ENCODE measurements at regions not wholly inside any gene's neighbourhood (a gene's known extent, or its start where the extent isn't known, plus 50 kb on each side); places are given as distances from the start of the nearest gene placed in this dataset.

DNA sequence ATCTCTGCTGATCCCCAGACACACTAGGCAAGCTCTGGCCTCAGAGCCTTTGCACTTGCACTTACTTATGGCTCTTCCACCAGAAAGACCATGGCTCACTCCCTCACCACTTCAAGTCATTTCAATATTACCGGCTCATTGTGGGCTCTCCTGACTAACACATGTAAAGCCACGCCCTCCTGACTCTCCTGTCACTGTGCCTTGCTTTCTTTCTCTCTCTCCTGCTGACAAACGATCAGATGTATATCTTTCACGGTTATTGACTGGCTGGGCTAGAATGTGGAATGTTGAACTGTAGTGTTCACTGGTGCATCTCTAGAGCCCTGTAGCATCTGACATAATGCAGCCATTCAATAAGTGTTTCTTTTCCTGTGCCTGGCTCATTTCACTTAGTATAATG is 425.1 kb downstream of the RAB28 start:
- no peak for DNase-seq (ENCODE audit: low read depth, low spot score)

DNA sequence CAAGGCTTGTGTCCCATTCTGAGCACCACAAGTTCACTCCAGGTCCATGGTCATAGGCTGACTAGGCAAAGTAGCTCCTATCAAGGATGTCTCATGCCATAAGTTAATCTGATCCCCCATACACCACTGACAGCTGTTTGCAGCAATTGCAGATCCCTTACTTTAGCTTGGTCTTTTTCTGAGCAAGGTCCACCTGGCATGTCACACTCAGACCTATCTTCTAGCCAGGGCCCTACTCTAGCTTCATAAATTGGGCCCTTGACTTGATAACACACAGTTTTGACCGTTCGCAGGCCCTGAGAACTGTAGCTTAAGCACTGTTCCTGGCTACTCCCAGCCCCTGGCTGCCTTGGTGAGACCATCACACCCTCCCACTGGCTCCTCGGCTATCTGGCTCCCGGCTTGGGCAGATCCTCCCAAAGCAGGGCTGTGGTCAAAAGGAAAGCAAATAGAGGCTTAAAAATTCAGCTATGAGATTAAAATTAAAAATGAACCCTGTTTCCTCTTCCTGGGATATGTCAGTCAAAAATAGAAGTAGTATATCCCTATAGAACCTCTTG is 427.4 kb downstream of the RAB28 start:
- DNase-seq (ENCODE audit: low read depth, low spot score): no peak

DNA sequence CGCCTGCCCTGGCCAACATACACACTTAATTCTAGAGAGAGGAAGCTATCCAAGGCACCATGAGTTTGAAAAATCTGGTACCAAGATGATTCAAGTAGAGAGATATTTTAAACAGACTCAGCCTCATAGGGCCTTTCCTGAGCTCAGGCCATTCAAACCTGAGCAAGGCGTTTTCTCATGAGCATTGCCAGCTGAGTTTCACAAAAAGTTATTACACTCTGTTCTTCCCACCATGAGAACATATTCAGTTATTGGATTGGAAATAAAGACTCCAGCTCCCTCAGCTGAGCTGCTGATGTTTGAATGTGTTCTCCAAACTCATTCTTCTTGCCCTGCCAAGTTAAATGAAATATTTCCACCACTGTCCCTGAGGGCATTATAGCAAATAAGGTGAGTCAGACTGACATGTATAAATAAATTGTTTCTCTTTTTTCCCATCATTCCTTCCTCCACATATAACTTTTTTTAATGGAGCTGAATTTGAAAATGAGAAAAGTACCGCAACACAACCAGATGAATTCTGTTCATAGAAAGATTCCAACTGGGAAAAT is 429.6 kb downstream of the RAB28 start:
- DNase-seq (ENCODE audit: low read depth, low spot score): no peak

DNA sequence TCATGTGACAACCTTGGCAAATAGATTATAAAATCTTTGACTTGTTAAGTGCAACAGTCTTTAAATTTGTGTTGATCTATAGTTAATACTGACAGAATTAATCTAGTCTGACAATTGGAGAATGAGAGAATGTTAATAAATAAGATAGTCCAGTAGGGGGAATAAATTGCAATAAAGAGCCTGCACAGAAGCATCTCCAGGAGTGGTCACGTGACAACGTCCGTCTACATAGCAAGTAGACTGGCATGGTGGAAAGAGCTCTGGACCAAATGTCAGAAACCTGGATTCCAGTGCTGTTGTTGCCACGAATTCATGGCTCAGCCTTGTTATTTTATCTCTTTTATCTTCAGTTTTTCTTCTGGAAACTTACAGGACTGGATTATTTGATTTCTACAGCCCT is 436.5 kb downstream of the RAB28 start:
- no peak for DNase-seq (ENCODE audit: low read depth, low spot score)

DNA sequence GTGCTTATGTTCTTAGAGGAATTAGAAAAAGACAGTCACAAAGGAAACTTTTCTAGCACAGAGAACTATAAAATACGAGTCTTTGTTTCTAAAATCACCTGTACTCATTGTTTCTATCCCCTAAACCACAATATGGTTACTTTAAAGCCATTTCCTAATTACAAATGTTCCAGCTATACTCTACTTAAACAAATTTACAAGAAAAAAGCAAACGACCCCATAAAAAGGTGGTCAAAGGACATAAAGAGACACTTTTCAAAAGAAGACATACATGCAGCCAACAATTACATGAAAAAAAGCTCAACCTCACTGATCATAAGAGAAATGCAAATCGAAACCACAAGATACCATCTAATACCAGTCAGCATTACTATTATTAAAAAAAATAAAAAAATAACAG is 447.3 kb downstream of the RAB28 start:
- DNase-seq (ENCODE audit: low read depth, low spot score): no peak

DNA sequence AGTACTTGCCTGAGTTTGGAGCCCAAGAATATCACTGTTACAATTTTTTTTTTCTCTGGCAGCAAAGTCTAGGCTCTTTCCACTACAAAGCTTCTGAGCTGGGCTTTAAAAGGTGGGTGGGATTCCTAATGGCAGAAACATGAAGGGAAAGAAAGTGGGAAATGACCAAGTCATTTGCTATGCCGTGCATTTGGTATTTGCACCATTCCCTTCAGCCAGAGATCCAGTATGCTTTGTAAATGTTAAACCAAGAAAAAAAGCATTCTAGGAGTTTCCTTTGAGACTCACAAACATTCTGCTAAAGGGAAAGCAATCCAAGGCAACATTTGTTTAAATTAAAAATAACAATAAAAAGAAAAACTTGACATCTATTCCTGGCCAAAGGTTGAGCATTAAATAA is 451.2 kb downstream of the RAB28 start:
- DNase-seq (ENCODE audit: low read depth, low spot score): no peak

DNA sequence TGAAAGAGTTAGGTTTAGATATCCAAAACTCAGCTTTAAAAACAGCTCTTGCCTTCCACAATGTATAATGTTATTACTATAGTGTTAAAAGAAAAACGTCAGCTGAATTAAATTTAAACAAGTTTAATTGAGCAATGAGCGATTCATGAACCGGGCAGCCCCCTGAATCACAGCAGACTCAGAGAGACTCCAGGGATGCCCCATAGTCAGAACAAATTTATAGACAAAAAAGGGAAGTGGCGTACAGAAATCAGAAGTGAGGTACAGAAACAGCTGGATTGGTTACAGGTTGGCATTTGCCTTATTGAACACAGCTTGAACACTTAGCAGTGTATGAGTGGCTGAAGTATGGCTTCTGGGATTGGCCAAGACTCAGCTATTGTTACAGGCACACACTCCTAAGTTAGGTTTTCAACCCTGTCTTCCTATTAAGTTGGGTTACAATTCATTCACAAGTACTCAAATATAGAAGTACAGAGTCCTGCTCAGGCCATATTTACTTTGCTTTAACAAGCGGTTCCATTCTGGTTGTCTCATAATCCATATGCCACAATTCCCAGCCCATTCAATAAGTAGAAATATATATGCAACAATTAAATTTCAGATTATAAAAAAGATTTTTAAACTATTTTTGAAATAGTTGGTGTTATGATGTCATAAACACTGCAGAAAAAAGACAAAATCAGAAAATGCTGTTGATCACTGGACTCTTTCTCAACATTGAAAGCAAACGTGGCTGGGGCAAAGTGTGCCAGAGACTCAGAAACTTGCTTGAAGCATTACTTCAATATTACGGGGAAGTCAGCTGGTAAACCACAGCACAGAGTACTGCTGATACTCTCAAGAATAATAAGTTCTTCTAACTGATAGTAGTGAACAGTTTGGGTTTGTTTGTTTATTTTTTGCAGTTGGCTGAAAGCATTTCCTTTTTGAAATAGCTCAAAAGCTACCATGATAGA is 459.7 kb downstream of the RAB28 start:
- DNase-seq (ENCODE audit: low read depth, low spot score): no peak

DNA sequence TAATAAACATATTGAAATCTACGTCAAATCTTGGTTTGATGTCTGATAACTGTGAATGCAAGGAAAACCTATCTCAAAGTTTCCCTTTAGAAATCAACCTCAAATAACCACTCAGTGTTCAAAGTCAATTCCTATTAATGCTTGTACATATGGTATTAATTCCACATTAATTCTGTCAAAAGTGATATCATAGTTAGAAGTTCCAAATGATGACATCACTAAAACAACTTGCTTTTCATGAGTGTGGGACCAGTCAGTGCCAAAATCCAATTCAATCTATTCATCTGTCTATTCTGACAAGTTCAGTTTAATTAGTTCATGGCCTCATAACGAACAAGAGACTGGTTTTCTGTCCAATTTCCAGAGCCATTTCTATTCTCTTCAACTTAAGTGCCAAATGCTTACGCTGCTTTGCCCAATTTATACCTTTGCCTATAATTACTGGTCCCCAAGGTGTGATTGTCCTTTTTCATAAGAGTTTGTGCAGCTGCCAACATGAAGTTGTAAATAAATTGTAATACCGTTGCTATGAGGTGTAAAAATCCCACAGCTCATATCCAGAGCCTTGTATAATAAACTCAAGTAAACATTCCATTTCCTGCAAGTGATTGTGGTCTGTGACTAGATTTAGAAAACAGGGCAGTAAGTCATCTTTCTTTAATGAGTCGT is 476.2 kb downstream of the RAB28 start:
- no peak for DNase-seq (ENCODE audit: low read depth, low spot score)

DNA sequence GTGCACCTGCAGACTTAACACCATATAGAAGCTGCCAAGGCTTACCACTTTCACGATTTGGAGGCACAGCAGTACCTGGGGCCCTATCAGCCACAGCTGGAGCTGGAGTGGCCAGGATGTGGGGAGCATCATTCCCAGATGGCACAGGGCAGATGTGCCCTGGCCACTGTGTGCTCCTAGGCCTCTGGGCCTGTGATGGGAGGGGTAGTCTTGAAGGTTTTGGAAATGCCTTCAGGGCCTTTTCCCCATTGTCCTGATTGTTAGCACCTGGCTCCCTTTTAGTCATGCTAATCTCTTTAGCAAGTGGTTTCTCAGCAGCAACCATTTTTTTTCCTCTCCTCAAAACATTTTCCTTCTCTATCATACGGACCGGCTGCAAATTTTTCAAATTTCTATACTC is 490.2 kb downstream of the RAB28 start:
- no peak for DNase-seq (ENCODE audit: low read depth, low spot score)

DNA sequence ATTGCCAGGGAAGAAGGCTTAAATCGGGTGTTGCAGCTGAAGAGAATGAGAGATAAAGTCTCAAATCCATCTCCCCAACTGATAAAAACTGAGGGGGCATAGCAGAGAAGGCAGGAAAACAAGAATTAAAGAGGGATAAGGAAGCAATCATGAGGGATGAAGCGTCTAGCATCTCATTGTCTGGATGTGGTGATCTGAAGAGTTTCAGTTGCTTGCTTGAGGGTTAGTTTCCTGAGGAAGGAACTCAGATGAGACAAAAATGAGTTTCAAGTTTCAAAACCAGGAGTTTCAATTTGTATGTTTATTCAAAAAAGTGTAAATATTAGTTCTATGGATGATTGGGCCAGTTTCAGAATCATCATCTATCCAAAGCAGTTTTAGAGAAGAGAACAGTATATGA is 496.9 kb downstream of the RAB28 start:
- no peak for DNase-seq (ENCODE audit: low read depth, low spot score)

DNA sequence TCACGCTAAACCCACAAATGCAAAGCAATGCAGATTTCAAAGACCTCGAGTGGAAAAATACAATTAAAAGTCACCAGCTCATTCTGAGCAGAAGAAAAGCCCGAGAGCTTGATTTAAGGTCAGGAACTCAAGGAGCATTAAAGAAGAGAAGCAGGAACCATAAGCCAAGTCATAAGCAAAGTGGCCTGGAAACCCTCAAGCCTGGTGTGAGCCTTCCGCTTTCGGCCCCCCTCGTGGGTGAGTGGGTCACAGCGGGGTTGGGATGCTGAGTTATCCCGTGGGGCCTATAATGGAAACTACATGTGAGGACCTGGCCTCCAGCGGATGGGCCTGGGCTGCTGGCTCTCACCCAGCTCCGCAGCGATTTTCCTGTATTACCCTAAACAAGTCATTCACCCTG is 504.3 kb downstream of the RAB28 start:
- no peak for DNase-seq (ENCODE audit: low read depth, low spot score)

DNA sequence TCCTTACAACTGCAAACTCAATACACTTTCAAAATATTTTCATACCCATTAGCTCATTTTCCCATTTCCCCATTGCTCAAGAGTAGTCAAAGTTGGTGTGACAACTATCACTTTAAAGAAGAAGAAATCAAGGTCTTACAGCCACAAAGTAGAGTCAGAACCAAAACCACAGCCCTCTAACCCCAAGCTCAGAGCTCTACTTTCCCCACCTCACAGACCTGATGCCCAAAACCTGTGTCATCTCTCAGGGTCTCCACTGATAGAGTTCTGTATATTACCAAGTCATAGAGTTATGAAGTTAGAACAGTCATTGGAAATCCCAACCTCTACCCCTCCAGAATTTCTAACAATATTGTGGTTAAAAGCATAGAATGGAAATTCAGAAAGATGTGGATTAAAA is 505.8 kb downstream of the RAB28 start:
- no peak for DNase-seq (ENCODE audit: low read depth, low spot score)

DNA sequence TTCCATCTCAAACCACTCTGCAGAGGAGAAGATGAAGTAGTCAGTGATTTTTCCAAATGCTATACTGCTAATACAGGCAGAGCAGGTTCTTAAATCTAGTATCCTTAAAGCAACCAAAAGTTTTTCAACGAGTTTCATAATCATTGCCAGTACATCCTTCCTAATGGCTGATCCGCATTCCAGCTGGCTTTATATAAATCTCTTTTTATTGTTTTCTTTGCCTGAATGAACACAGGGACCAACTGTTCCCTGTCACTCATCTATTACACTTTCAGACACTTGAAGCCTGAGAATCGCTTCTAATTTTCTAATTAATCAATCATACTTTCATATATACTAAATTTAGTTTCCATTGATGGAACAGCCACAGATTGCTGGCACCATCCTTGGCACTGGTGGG is 508.6 kb downstream of the RAB28 start:
- DNase-seq (ENCODE audit: low read depth, low spot score): no peak

DNA sequence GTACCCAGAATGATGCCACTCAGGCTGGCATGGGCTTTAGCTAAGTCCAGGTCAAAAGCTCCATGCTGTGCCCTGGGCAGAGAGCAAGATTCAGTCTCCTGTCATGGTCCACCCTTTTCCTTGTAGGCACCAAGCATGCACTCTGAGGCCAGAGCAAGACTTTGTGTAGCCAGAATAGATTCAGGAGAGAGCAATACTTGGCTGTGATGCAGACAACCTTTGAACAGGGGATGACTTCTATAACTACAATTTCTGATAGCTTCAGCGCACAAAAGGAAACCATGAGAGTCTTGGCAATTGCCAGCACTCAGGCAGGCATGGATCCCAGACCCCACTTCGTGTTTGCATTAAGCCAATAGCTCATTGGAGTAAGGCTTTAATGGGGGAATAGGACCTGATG is 510.6 kb downstream of the RAB28 start:
- no peak for DNase-seq (ENCODE audit: low read depth, low spot score)

DNA sequence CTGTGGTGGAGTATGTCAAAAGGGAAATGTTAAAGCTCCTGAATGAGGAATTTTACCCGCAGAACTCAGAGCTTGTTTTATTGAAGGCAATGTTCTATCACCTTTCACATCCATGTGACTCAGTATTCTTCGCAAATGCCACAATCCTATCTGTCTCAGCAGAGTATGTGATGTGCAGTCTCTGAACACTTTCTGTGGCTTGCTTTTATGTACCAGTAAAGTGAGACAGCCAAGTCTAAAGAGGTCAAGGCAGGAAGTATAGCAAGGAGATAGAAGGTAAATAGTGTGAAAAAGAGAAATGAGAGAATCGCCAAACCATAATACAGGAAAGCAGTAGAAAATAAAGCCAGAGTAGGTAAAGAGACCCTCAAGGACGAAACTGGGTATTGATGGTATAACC is 515.8 kb downstream of the RAB28 start:
- no peak for DNase-seq (ENCODE audit: low read depth, low spot score)

DNA sequence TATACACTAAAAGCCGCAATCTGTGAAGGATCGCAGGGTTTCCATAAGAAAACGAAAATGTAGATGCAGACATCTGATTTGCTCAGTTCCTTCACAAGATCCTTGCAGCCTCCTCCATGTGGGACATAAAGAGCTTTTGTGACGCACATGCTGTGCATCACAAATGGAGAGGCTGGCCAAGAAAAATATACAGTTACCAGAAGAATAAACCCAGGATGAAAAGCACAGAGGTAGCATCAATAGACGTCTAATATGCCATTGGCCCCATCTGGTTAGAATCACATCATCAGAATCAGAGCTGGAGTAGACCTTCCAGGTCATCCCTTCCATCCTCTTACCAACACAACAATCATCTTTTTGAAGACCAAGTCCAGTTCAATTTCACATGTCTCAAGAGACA is 517.4 kb downstream of the RAB28 start:
- no peak for DNase-seq (ENCODE audit: low read depth, low spot score)

DNA sequence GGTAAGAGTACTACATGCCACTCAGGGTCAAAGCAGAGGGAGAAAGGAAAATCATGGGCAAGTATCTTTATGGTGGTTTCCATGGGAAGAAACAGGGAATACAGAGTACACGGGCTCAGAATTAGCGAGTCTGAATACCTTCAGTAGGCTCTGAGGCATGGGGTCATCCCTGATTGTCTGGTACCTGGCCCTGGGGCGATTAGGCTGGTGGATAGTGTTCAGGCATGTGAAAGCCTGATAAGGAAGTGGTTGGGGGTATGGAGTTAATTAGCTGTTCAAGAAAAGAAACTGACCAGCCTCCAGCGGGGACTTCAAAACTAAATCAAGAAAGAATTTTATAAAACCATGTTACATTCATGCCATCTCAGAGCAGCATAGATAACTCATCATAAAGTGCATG is 518.8 kb downstream of the RAB28 start:
- no peak for DNase-seq (ENCODE audit: low read depth, low spot score)

DNA sequence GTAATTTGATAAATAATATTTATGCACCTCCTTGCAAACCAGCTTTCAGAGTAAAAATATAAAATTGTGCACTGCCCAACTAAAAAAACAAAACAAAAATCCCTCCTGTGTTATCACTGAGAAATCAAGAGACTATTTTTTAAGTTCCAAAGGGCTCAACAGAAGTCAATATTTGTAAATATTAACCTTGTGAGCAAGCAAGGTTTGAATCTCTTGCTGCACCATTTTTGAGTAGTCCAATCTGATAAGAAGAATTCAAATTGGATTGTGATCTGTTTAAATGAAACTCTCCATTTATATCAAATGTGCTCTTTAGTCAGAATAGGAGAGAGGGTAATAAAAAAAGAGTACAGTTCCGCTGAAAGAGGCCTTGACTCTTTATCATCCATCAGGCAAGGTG is 520.2 kb downstream of the RAB28 start:
- no peak for DNase-seq (ENCODE audit: low read depth, low spot score)

DNA sequence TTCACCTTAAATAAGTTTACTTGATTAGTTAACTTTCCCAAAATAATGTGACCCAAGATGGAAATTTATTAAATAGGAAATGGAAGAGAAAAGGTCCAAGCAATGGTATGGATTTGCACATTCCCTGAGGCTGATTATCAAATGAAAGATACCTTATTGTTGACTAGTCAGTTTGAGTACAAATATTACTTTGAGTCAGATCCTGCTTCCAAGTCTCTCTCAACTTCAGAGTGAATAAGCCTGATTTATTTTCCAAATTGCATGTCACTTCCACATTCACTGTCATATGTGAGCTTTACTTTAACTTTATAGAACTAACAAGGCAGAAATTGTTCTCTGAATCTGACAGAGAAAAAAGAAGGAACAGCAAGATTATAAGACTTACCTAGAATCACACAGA is 520.8 kb downstream of the RAB28 start:
- no peak for DNase-seq (ENCODE audit: low read depth, low spot score)

DNA sequence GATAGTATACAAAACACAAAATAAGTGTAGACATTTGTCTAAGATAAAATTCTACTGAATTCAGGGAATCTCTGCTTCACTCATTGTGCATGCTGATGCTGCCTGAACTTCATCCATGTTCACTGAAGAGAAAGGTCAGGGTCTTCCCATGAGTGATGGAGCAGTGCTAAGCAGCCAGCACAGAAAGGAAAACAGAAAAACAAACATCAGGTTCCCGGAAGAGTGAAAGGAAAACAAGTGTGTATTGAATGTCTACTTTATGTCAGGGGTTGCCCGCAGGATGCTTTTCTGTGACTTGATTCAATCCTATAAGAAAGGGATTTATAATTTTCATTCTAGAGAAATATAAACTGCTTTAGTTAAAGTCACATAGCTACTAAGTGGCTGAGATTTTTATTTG is 522.4 kb downstream of the RAB28 start:
- DNase-seq (ENCODE audit: low read depth, low spot score): no peak

DNA sequence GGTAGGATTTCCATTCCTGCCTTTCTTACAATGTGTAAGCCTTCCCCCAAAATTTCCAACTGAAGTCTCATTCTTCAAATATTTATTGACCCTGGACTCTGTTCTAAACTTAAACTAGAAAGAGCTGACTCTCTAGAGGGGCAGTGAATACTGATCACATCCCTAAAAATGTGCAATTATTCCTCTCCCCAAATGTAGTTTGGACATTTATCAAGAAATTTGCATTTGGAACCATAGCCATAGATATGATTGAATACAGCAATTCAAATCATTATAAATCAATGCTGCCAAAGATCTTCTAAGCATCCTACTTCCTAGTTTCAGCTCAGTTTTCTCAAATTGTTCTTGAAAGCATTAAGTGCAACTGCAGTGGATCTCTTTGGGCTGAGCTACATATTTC is 525.7 kb downstream of the RAB28 start:
- no peak for DNase-seq (ENCODE audit: low read depth, low spot score)

DNA sequence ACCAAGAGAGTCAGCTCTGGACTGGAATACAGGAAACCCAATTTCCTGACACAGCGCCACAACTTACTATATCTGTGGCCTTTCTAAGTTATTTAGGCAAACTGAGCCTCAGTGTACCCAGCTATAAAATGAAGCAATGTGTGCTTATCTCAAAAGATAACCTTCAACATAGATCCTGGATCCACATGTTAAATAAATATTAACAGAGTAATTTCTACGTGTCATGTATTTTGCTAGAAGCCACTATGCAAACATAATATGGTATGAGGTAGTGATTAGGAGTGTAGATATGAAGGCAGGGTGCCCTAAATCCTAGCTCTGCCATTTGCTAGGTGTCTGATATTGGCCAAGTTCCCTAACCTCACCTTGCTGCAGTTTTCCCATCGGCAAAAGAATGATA is 527.0 kb downstream of the RAB28 start:
- no peak for DNase-seq (ENCODE audit: low read depth, low spot score)
